ENCODE measurements at regions not wholly inside any gene's neighbourhood (a gene's known extent, or its start where the extent isn't known, plus 50 kb on each side); places are given as distances from the start of the nearest gene placed in this dataset.

DNA sequence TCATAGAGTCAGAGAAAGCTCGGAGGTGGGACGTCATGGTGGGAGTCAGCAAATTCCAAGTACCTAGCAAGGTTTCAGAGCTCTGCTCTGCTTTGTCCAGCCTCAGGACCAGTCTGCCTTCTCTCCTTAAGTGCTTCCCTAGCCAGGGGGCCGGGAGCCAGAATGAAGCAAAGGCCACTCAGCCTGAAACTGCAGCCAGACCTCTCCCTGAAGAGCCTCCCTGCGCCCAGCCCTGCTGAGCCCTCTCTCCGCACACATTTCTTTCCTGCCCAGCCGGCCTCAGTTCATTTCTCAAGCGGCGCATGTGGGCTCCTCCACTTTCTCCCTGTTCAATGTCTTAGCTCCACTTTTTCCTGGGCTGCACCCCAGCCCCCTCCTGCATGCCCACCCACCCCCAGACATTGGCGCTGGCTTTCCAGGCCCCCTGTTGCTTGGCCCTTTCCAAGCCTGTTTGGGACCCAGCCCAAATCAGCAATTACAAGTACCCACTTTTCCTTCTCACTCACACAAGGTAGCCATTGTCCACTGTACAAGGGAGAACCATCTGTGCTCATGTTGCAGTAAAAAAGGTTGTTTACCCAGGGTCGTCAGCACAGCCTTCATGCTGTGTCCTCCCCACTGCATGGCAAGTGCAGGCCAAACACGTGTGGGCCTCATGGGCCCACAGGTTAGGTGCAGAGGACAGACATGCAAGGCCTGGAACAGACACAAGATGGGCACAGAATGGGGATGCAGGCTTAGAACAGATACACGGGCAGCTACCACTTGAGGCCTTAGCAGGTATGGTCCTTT, 147.1 kb downstream of the MRPL14 start (continued):
- TF ChIP-seq, protein P1, sequence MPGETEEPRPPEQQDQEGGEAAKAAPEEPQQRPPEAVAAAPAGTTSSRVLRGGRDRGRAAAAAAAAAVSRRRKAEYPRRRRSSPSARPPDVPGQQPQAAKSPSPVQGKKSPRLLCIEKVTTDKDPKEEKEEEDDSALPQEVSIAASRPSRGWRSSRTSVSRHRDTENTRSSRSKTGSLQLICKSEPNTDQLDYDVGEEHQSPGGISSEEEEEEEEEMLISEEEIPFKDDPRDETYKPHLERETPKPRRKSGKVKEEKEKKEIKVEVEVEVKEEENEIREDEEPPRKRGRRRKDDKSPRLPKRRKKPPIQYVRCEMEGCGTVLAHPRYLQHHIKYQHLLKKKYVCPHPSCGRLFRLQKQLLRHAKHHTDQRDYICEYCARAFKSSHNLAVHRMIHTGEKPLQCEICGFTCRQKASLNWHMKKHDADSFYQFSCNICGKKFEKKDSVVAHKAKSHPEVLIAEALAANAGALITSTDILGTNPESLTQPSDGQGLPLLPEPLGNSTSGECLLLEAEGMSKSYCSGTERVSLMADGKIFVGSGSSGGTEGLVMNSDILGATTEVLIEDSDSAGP (CRISPR knock-in tag; IDR thresholded peaks at IDR 0.05; ENCODE audit: borderline replicate concordance) = no peak
- TF ChIP-seq, protein P2, sequence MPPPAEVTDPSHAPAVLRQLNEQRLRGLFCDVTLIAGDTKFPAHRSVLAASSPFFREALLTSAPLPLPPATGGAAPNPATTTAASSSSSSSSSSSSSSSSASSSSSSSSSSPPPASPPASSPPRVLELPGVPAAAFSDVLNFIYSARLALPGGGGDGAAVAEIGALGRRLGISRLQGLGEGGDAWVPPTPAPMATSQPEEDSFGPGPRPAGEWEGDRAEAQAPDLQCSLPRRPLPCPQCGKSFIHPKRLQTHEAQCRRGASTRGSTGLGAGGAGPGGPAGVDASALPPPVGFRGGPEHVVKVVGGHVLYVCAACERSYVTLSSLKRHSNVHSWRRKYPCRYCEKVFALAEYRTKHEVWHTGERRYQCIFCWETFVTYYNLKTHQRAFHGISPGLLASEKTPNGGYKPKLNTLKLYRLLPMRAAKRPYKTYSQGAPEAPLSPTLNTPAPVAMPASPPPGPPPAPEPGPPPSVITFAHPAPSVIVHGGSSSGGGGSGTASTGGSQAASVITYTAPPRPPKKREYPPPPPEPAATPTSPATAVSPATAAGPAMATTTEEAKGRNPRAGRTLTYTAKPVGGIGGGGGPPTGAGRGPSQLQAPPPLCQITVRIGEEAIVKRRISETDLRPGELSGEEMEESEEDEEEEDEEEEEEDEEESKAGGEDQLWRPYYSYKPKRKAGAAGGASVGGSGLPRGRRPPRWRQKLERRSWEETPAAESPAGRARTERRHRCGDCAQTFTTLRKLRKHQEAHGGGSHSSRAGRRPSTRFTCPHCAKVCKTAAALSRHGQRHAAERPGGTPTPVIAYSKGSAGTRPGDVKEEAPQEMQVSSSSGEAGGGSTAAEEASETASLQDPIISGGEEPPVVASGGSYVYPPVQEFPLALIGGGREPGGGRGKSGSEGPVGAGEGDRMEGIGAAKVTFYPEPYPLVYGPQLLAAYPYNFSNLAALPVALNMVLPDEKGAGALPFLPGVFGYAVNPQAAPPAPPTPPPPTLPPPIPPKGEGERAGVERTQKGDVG (CRISPR knock-in tag; IDR thresholded peaks at IDR 0.05; ENCODE audit: borderline replicate concordance) = no peak
- TF ChIP-seq PAWR (CRISPR knock-in tag; IDR thresholded peaks at IDR 0.05; ENCODE audit: borderline replicate concordance) = no peak
- TF ChIP-seq THAP11 (CRISPR knock-in tag; IDR thresholded peaks at IDR 0.05) = no peak
- TF ChIP-seq ZBTB8A (CRISPR knock-in tag; IDR thresholded peaks at IDR 0.05; ENCODE audit: borderline replicate concordance, low read depth) = no peak
- no peak for TF ChIP-seq SRSF9 (IDR thresholded peaks at IDR 0.05; ENCODE audit: borderline replicate concordance, insufficient read depth, low read depth, low read length, poor library complexity, severe bottlenecking)
- no peak for TF ChIP-seq STAG1 (CRISPR knock-in tag; IDR thresholded peaks at IDR 0.05)
- TF ChIP-seq, protein P3, sequence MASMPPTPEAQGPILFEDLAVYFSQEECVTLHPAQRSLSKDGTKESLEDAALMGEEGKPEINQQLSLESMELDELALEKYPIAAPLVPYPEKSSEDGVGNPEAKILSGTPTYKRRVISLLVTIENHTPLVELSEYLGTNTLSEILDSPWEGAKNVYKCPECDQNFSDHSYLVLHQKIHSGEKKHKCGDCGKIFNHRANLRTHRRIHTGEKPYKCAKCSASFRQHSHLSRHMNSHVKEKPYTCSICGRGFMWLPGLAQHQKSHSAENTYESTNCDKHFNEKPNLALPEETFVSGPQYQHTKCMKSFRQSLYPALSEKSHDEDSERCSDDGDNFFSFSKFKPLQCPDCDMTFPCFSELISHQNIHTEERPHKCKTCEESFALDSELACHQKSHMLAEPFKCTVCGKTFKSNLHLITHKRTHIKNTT (CRISPR knock-in tag; IDR thresholded peaks at IDR 0.05) = no peak
- no peak for TF ChIP-seq TP53 (CRISPR knock-in tag; conservative IDR thresholded peaks at IDR 0.05)
- no peak for TF ChIP-seq ZNF598 (CRISPR knock-in tag; IDR thresholded peaks at IDR 0.05; ENCODE audit: borderline replicate concordance)
- no peak for TF ChIP-seq KLF15 (CRISPR knock-in tag; IDR thresholded peaks at IDR 0.05; ENCODE audit: borderline replicate concordance)
- TF ChIP-seq, protein P4, sequence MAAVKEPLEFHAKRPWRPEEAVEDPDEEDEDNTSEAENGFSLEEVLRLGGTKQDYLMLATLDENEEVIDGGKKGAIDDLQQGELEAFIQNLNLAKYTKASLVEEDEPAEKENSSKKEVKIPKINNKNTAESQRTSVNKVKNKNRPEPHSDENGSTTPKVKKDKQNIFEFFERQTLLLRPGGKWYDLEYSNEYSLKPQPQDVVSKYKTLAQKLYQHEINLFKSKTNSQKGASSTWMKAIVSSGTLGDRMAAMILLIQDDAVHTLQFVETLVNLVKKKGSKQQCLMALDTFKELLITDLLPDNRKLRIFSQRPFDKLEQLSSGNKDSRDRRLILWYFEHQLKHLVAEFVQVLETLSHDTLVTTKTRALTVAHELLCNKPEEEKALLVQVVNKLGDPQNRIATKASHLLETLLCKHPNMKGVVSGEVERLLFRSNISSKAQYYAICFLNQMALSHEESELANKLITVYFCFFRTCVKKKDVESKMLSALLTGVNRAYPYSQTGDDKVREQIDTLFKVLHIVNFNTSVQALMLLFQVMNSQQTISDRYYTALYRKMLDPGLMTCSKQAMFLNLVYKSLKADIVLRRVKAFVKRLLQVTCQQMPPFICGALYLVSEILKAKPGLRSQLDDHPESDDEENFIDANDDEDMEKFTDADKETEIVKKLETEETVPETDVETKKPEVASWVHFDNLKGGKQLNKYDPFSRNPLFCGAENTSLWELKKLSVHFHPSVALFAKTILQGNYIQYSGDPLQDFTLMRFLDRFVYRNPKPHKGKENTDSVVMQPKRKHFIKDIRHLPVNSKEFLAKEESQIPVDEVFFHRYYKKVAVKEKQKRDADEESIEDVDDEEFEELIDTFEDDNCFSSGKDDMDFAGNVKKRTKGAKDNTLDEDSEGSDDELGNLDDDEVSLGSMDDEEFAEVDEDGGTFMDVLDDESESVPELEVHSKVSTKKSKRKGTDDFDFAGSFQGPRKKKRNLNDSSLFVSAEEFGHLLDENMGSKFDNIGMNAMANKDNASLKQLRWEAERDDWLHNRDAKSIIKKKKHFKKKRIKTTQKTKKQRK (IDR thresholded peaks at IDR 0.05; ENCODE audit: low read length) = no peak
- TF ChIP-seq, protein P5, sequence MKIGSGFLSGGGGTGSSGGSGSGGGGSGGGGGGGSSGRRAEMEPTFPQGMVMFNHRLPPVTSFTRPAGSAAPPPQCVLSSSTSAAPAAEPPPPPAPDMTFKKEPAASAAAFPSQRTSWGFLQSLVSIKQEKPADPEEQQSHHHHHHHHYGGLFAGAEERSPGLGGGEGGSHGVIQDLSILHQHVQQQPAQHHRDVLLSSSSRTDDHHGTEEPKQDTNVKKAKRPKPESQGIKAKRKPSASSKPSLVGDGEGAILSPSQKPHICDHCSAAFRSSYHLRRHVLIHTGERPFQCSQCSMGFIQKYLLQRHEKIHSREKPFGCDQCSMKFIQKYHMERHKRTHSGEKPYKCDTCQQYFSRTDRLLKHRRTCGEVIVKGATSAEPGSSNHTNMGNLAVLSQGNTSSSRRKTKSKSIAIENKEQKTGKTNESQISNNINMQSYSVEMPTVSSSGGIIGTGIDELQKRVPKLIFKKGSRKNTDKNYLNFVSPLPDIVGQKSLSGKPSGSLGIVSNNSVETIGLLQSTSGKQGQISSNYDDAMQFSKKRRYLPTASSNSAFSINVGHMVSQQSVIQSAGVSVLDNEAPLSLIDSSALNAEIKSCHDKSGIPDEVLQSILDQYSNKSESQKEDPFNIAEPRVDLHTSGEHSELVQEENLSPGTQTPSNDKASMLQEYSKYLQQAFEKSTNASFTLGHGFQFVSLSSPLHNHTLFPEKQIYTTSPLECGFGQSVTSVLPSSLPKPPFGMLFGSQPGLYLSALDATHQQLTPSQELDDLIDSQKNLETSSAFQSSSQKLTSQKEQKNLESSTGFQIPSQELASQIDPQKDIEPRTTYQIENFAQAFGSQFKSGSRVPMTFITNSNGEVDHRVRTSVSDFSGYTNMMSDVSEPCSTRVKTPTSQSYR (CRISPR knock-in tag; IDR thresholded peaks at IDR 0.05; ENCODE audit: borderline replicate concordance) = no peak
- no peak for TF ChIP-seq XBP1 (CRISPR knock-in tag; IDR thresholded peaks at IDR 0.05)
